ENCODE measurements at regions not wholly inside any gene's neighbourhood (a gene's known extent, or its start where the extent isn't known, plus 50 kb on each side); places are given as distances from the start of the nearest gene placed in this dataset.

GRCh38 chr1:23628951-23629387 is 62.6 kb upstream of the RPL11 start:
- intact Hi-C loops (cut with DNase I) = no loop called here
- no peak for DNase-seq (ENCODE audit: extremely low spot score in 2 of 2)
- Histone ChIP-seq H3K9me3 (no peaks in the 10 kb centered on the region), H3K36me3 (no peaks in the 10 kb centered on the region), H3K27me3 (no peaks in the 10 kb centered on the region), H3K4me1 (no peaks in the 10 kb centered on the region), H3K27ac (no peak overlapping the region), H3K4me3 (no peak overlapping the region)
- TF ChIP-seq POLR2AphosphoS5 (IDR thresholded peaks at IDR 0.05; ENCODE audit: insufficient read depth in 1 of 2, low read depth in 1 of 2) (no peak), POLR2A (IDR thresholded peaks at IDR 0.05) (no peak), CTCF (IDR thresholded peaks at IDR 0.05) (no peak)

- TF ChIP-seq POLR2AphosphoS5 (IDR thresholded peaks at IDR 0.05; ENCODE audit: insufficient read depth in 1 of 2, low read depth in 1 of 2) = no peak
- TF ChIP-seq POLR2A (IDR thresholded peaks at IDR 0.05) = no peak
- no peak overlapping the region for H3K4me3 ChIP-seq
- no peaks in the 10 kb centered on the region for H3K27me3 ChIP-seq
- H3K27ac ChIP-seq = no peak overlapping the region
- H3K4me1 ChIP-seq = no peaks in the 10 kb centered on the region
- no peaks in the 10 kb centered on the region for H3K9me3 ChIP-seq
- no peaks in the 10 kb centered on the region for H3K36me3 ChIP-seq
- intact Hi-C loops (cut with DNase I) = no loop called here
- DNase-seq (ENCODE audit: extremely low spot score in 2 of 2) = no peak
Measured at GRCh38 chr1:23627069-23627735, 64.4 kb upstream of the RPL11 start.

GRCh38 chr1:23625929-23626535 is 65.6 kb upstream of the RPL11 start:
- TF ChIP-seq POLR2A (IDR thresholded peaks at IDR 0.05) (no peak), POLR2AphosphoS5 (IDR thresholded peaks at IDR 0.05; ENCODE audit: insufficient read depth in 1 of 2, low read depth in 1 of 2) (no peak), CTCF (IDR thresholded peaks at IDR 0.05) (no peak)
- intact Hi-C loops (cut with DNase I) = no loop called here
- no peak overlapping the region for H3K27ac ChIP-seq
- H3K36me3 ChIP-seq = no peaks in the 10 kb centered on the region
- no peaks in the 10 kb centered on the region for H3K27me3 ChIP-seq
- H3K4me3 ChIP-seq = no peak overlapping the region
- DNase-seq (ENCODE audit: extremely low spot score in 2 of 2) = no peak
- H3K4me1 ChIP-seq = no peaks in the 10 kb centered on the region
- H3K9me3 ChIP-seq = no peaks in the 10 kb centered on the region

- no peak for TF ChIP-seq POLR2AphosphoS5 (IDR thresholded peaks at IDR 0.05; ENCODE audit: insufficient read depth in 1 of 2, low read depth in 1 of 2)
- no peak for TF ChIP-seq POLR2A (IDR thresholded peaks at IDR 0.05)
- TF ChIP-seq CTCF (IDR thresholded peaks at IDR 0.05) = no peak
- intact Hi-C loops (cut with DNase I) = no loop called here
- no peak overlapping the region for H3K27ac ChIP-seq
Measured at GRCh38 chr1:23625459-23625858, 66.1 kb upstream of the RPL11 start.

GRCh38 chr1:23624440-23624839 is 65.1 kb upstream of the ID3 start:
- Histone ChIP-seq H3K27me3 (no peaks in the 10 kb centered on the region), H3K27ac (no peak overlapping the region), H3K36me3 (no peaks in the 10 kb centered on the region), H3K4me3 (no peak overlapping the region), H3K9me3 (no peaks in the 10 kb centered on the region), H3K4me1 (peaks cover 7% of the 10 kb centered on the region)
- intact Hi-C loops (cut with DNase I) = no loop called here
- no peak for TF ChIP-seq POLR2A (IDR thresholded peaks at IDR 0.05)
- no peak for TF ChIP-seq POLR2AphosphoS5 (IDR thresholded peaks at IDR 0.05; ENCODE audit: insufficient read depth in 1 of 2, low read depth in 1 of 2)
- TF ChIP-seq CTCF (IDR thresholded peaks at IDR 0.05) = no peak
- no peak for DNase-seq (ENCODE audit: extremely low spot score in 2 of 2)

More at GRCh38 chr1:23625459-23625858, 66.1 kb upstream of the RPL11 start:
- DNase-seq (ENCODE audit: extremely low spot score in 2 of 2) = no peak
- Histone ChIP-seq H3K9me3 (no peaks in the 10 kb centered on the region), H3K27me3 (no peaks in the 10 kb centered on the region), H3K36me3 (no peaks in the 10 kb centered on the region), H3K4me1 (no peaks in the 10 kb centered on the region), H3K4me3 (no peak overlapping the region)

All from vagina (tissue), 2 donors.